Testis (tissue), 2 donors: ENCODE measurements at regions not wholly inside any gene's neighbourhood (a gene's known extent, or its start where the extent isn't known, plus 50 kb on each side); places are given as distances from the start of the nearest gene placed in this dataset.

Source experiments
- CTCF ChIP-seq, 3 experiments: fragments of 450-650 bp in 2 of 3; fragments of 200-600 bp in 1 of 3; sonication (generic) in 1 of 3; IDR thresholded peaks; one replicate each; pipeline ENCODE4 v1.5.1; 2016 to 2019; ENCODE audit warnings: antibody characterized with exemption in 3 of 3, mild to moderate bottlenecking in 2 of 3, moderate library complexity in 1 of 3
- POLR2A ChIP-seq: fragments of 450-650 bp; IDR thresholded peaks from one replicate; pipeline ENCODE4 v1.6.1; 2017; ENCODE audit warnings: antibody characterized with exemption, mild to moderate bottlenecking, moderate library complexity

- TF ChIP-seq CTCF (IDR thresholded peaks at IDR 0.05) (no peak), POLR2A (no peak)
These were observed 257.6 kb downstream of the GATA3 start for GRCh38 chr10:8312079-8312478.
